DOHH2 (cell line): ENCODE measurements at regions not wholly inside any gene's neighbourhood (a gene's known extent, or its start where the extent isn't known, plus 50 kb on each side); places are given as distances from the start of the nearest gene placed in this dataset.

ENCODE experiments used
- H3F3A ChIP-seq: fragments of 200-600 bp; sonication (generic), shearing (Covaris generic); 2 replicates; pipeline ENCODE4 v1.6.0; 2016; ENCODE audit warnings: antibody characterized with exemption, mild to moderate bottlenecking; ENCODE audit not compliant: control insufficient read depth, insufficient read depth
- H3K27ac ChIP-seq: fragments of 200-600 bp; sonication (generic); 2 replicates; pipeline ENCODE4 v1.5.1; 2014; ENCODE audit warnings: low read depth, mild to moderate bottlenecking, low read length, moderate library complexity
- H3K27me3 ChIP-seq: fragments of 200-600 bp; sonication (generic); 2 replicates; pipeline ENCODE4 v1.6.1; 2014; ENCODE audit warnings: mild to moderate bottlenecking, low read length, mixed read lengths; ENCODE audit not compliant: control insufficient read depth
- H3K36me3 ChIP-seq: fragments of 200-600 bp; sonication (generic); 2 replicates; pipeline ENCODE4 v1.6.1; 2014; ENCODE audit warnings: mild to moderate bottlenecking, low read length, moderate library complexity, mixed read lengths; ENCODE audit not compliant: control insufficient read depth
- H3K4me1 ChIP-seq: fragments of 200-600 bp; sonication (generic); 2 replicates; pipeline ENCODE4 v1.6.1; 2014; ENCODE audit warnings: mild to moderate bottlenecking, low read length, mixed read lengths; ENCODE audit not compliant: control insufficient read depth
- H3K4me2 ChIP-seq: fragments of 200-600 bp; sonication (generic); 2 replicates; pipeline ENCODE4 v1.6.0; 2014; ENCODE audit warnings: mild to moderate bottlenecking, low read length, moderate library complexity
- H3K4me3 ChIP-seq: fragments of 200-600 bp; sonication (generic); 2 replicates; pipeline ENCODE4 v1.5.1; 2014; ENCODE audit warnings: mild to moderate bottlenecking, low read length, mixed read lengths
- H3K79me2 ChIP-seq: fragments of 200-600 bp; sonication (generic); 2 replicates; pipeline ENCODE4 v1.6.1; 2014; ENCODE audit warnings: mild to moderate bottlenecking, low read length, mixed read lengths; ENCODE audit not compliant: control insufficient read depth
- H3K9me2 ChIP-seq: fragments of 200-600 bp; sonication (generic); replicated peaks from 2 replicates; pipeline ENCODE4 v1.6.1; 2014; ENCODE audit warnings: mild to moderate bottlenecking, low read length, mixed read lengths; ENCODE audit not compliant: control insufficient read depth
- H3K9me3 ChIP-seq: fragments of 200-600 bp; sonication (generic); 2 replicates; pipeline ENCODE4 v1.6.1; 2014; ENCODE audit warnings: antibody characterized with exemption, low read length, mixed read lengths; ENCODE audit not compliant: control insufficient read depth, insufficient read depth
- H4K20me1 ChIP-seq: fragments of 200-600 bp; sonication (generic); 2 replicates; pipeline ENCODE4 v1.6.0; 2014; ENCODE audit warnings: low read depth, mild to moderate bottlenecking, antibody characterized with exemption, low read length, moderate library complexity; ENCODE audit not compliant: control insufficient read depth, insufficient read depth
- EZH2phosphoT487 ChIP-seq: fragments of 200-600 bp; sonication (generic); IDR thresholded peaks from 2 replicates; pipeline ENCODE4 v1.6.1; 2017; ENCODE audit warnings: borderline replicate concordance, mild to moderate bottlenecking, antibody characterized with exemption, low read length, moderate library complexity, mixed read lengths
- TF ChIP-seq, protein P1 (sequence below): fragments of 200-600 bp; sonication (generic); IDR thresholded peaks from one replicate; pipeline ENCODE4 v1.5.1; 2014; ENCODE audit warnings: antibody characterized with exemption, mild to moderate bottlenecking, low read depth, low read length; ENCODE audit not compliant: poor library complexity, severe bottlenecking

- H3K4me3 ChIP-seq = no peak overlapping the region
- H3K9me3 ChIP-seq = no peaks in the 10 kb centered on the region
- H4K20me1 ChIP-seq = no peaks in the 10 kb centered on the region
- no peaks in the 10 kb centered on the region for H3K79me2 ChIP-seq
- H3K4me2 ChIP-seq = no peak overlapping the region
- no peaks in the 10 kb centered on the region for H3F3A ChIP-seq
- H3K9me2 ChIP-seq = no peaks in the 10 kb centered on the region
- H3K36me3 ChIP-seq = no peaks in the 10 kb centered on the region
- no peaks in the 10 kb centered on the region for H3K4me1 ChIP-seq
- no peak for TF ChIP-seq EZH2phosphoT487
- TF ChIP-seq, protein P1, sequence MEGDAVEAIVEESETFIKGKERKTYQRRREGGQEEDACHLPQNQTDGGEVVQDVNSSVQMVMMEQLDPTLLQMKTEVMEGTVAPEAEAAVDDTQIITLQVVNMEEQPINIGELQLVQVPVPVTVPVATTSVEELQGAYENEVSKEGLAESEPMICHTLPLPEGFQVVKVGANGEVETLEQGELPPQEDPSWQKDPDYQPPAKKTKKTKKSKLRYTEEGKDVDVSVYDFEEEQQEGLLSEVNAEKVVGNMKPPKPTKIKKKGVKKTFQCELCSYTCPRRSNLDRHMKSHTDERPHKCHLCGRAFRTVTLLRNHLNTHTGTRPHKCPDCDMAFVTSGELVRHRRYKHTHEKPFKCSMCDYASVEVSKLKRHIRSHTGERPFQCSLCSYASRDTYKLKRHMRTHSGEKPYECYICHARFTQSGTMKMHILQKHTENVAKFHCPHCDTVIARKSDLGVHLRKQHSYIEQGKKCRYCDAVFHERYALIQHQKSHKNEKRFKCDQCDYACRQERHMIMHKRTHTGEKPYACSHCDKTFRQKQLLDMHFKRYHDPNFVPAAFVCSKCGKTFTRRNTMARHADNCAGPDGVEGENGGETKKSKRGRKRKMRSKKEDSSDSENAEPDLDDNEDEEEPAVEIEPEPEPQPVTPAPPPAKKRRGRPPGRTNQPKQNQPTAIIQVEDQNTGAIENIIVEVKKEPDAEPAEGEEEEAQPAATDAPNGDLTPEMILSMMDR = no peak
- H3K27me3 ChIP-seq = no peaks in the 10 kb centered on the region
- no peak overlapping the region for H3K27ac ChIP-seq
These were observed 331.9 kb downstream of the HTR1B start for GRCh38 chr6:77131426-77131825.

- Histone ChIP-seq H3K4me3 (no peak overlapping the region), H3K79me2 (no peaks in the 10 kb centered on the region), H3K4me2 (no peak overlapping the region), H4K20me1 (no peaks in the 10 kb centered on the region), H3K4me1 (no peaks in the 10 kb centered on the region), H3K9me2 (no peaks in the 10 kb centered on the region), H3F3A (no peaks in the 10 kb centered on the region), H3K36me3 (no peaks in the 10 kb centered on the region), H3K27ac (no peak overlapping the region), H3K27me3 (no peaks in the 10 kb centered on the region), H3K9me3 (no peaks in the 10 kb centered on the region)
- TF ChIP-seq EZH2phosphoT487 = no peak
- TF ChIP-seq, protein P1 = no peak
These were observed 338.7 kb downstream of the HTR1B start for GRCh38 chr6:77124604-77125003.

DNA sequence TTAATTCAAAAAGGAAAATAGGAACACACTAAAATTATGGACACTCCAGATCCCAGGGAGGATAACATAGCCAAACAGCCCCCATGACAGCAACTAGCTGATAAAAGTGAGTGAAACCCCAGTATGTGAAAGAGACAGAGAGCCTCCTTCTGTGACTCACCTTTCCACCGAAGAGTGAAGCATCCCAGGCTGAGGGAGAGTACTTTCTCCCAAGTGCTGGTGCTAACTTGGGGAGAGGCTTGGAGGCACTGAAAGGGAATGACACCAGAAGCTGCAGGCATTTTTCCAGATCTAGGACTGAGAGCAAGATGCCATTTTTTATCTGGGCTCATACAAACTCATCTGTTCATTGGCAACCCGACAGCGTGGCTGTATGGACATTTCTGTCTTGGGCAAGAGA, 339.8 kb downstream of the HTR1B start:
- H3F3A ChIP-seq = no peaks in the 10 kb centered on the region
- H4K20me1 ChIP-seq = no peaks in the 10 kb centered on the region
- H3K4me2 ChIP-seq = no peak overlapping the region
- H3K36me3 ChIP-seq = no peaks in the 10 kb centered on the region
- no peaks in the 10 kb centered on the region for H3K27me3 ChIP-seq
- TF ChIP-seq, protein P1 = no peak
- no peak for TF ChIP-seq EZH2phosphoT487
- no peak overlapping the region for H3K27ac ChIP-seq
- no peaks in the 10 kb centered on the region for H3K9me3 ChIP-seq
- no peak overlapping the region for H3K4me3 ChIP-seq
- H3K4me1 ChIP-seq = no peaks in the 10 kb centered on the region
- H3K79me2 ChIP-seq = no peaks in the 10 kb centered on the region
- H3K9me2 ChIP-seq = no peaks in the 10 kb centered on the region

- no peaks in the 10 kb centered on the region for H3F3A ChIP-seq
- H3K27ac ChIP-seq = no peak overlapping the region
- no peaks in the 10 kb centered on the region for H3K27me3 ChIP-seq
- H3K36me3 ChIP-seq = no peaks in the 10 kb centered on the region
- no peaks in the 10 kb centered on the region for H4K20me1 ChIP-seq
- H3K4me1 ChIP-seq = no peaks in the 10 kb centered on the region
- H3K79me2 ChIP-seq = no peaks in the 10 kb centered on the region
- no peaks in the 10 kb centered on the region for H3K9me2 ChIP-seq
- TF ChIP-seq, protein P1 = no peak
- TF ChIP-seq EZH2phosphoT487 = no peak
- H3K9me3 ChIP-seq = no peaks in the 10 kb centered on the region
- no peak overlapping the region for H3K4me2 ChIP-seq
- H3K4me3 ChIP-seq = no peak overlapping the region
These were observed 356.3 kb downstream of the HTR1B start for GRCh38 chr6:77106992-77107391.
